HL-60 (cell line): ENCODE measurements at regions not wholly inside any gene's neighbourhood (a gene's known extent, or its start where the extent isn't known, plus 50 kb on each side); places are given as distances from the start of the nearest gene placed in this dataset.

Source experiments
- DNase-seq, 2 experiments: peaks; one replicate each; pipeline ENCODE4 v3.0.0-alpha.2; 2010 to 2020; ENCODE audit warnings: low read depth in 1 of 2, low spot score in 1 of 2
- H3K27ac ChIP-seq: fragments of 250-450 bp; sonication (Bioruptor Pico); replicated peaks from 2 replicates; pipeline ENCODE4 v1.5.1; 2020; ENCODE audit warnings: mild to moderate bottlenecking, moderate library complexity
- H3K27me3 ChIP-seq: fragments of 250-450 bp; sonication (Bioruptor Pico); 2 replicates; pipeline ENCODE4 v1.5.1; 2021; ENCODE audit warnings: mild to moderate bottlenecking, moderate library complexity; ENCODE audit not compliant: insufficient read depth, poor library complexity, severe bottlenecking
- H3K4me3 ChIP-seq: replicated peaks from 2 replicates; pipeline ENCODE4 v1.5.1; 2011; ENCODE audit warnings: mild to moderate bottlenecking, control low read depth, low read length; ENCODE audit not compliant: insufficient read depth
- CTCF ChIP-seq: IDR thresholded peaks from one replicate; pipeline ENCODE4 v1.5.1; 2011; ENCODE audit warnings: low read length, control low read depth, inconsistent platforms; ENCODE audit not compliant: insufficient read depth
- GABPA ChIP-seq: IDR thresholded peaks from 2 replicates; pipeline ENCODE4 v1.6.1; 2012; ENCODE audit warnings: low read depth
- POLR2AphosphoS5 ChIP-seq: IDR thresholded peaks from 2 replicates; pipeline ENCODE4 v1.6.1; 2012; ENCODE audit warnings: low read depth
- REST ChIP-seq: IDR thresholded peaks from 2 replicates; pipeline ENCODE4 v1.6.1; 2012; ENCODE audit warnings: low read depth; ENCODE audit not compliant: insufficient replicate concordance
- SPI1 ChIP-seq: IDR thresholded peaks from 2 replicates; pipeline ENCODE4 v1.6.1; 2012; ENCODE audit warnings: low read depth, mild to moderate bottlenecking, borderline replicate concordance

- no peak for TF ChIP-seq REST
- TF ChIP-seq SPI1, result no peak
- TF ChIP-seq GABPA, result no peak
- no peak for TF ChIP-seq CTCF
- TF ChIP-seq POLR2AphosphoS5, result no peak
- Histone ChIP-seq H3K27me3 (no peaks in the 10 kb centered on the region), H3K4me3 (no peak overlapping the region), H3K27ac (no peak overlapping the region)
- DNase-seq, result no peak
Observed at GRCh38 chr6:12367412-12367811, 77.3 kb downstream of the EDN1 start.

GRCh38 chr6:12369355-12369754 is 79.2 kb downstream of the EDN1 start:
- no peak for TF ChIP-seq POLR2AphosphoS5
- no peak for TF ChIP-seq CTCF
- no peak for TF ChIP-seq SPI1
- Histone ChIP-seq H3K4me3 (no peak overlapping the region), H3K27me3 (no peaks in the 10 kb centered on the region), H3K27ac (no peak overlapping the region)
- DNase-seq, result no peak

- no peak overlapping the region for H3K27ac ChIP-seq
- TF ChIP-seq POLR2AphosphoS5, result 0 out of 2 replicates have a peak, but pooled peaks have one; percentile 29
- TF ChIP-seq SPI1, result no peak
- DNase-seq, result peak; percentile 14 to 71
- H3K27me3 ChIP-seq, result no peaks in the 10 kb centered on the region
- H3K4me3 ChIP-seq, result no peak overlapping the region
Observed at GRCh38 chr6:12369781-12370262, 79.7 kb downstream of the EDN1 start.

GRCh38 chr6:12371151-12371550 is 81.0 kb downstream of the EDN1 start:
- DNase-seq, result no peak
- Histone ChIP-seq H3K4me3 (no peak overlapping the region), H3K27me3 (no peaks in the 10 kb centered on the region), H3K27ac (no peak overlapping the region)
- TF ChIP-seq POLR2AphosphoS5 (no peak), REST (no peak), GABPA (no peak), CTCF (no peak), SPI1 (no peak)
